ENCODE measurements at regions not wholly inside any gene's neighbourhood (a gene's known extent, or its start where the extent isn't known, plus 50 kb on each side); places are given as distances from the start of the nearest gene placed in this dataset.

- H3K4me1 ChIP-seq, result no peaks in the 10 kb centered on the region
- intact Hi-C loops (cut with DNase I), result no loop called here
- H3K27ac ChIP-seq, result no peak overlapping the region
- no peaks in the 10 kb centered on the region for H3K36me3 ChIP-seq
- 76 to 83% methylated on average over 8 of the region's 8 CpGs for WGBS, 2 donors
- TF ChIP-seq POLR2A (IDR thresholded peaks at IDR 0.05) (no peak), CTCF (IDR thresholded peaks at IDR 0.05) (no peak), POLR2AphosphoS5 (IDR thresholded peaks at IDR 0.05) (no peak), EP300 (IDR thresholded peaks at IDR 0.05) (no peak)
- no peak overlapping the region for H3K4me3 ChIP-seq
- no peaks in the 10 kb centered on the region for H3K9me3 ChIP-seq
- no peak for DNase-seq
- H3K27me3 ChIP-seq, result no peaks in the 10 kb centered on the region
Measured at GRCh38 chr13:86856991-86857390, 814.2 kb upstream of the SLITRK5 start.

- DNase-seq, result no peak
- no peaks in the 10 kb centered on the region for H3K36me3 ChIP-seq
- H3K4me1 ChIP-seq, result no peaks in the 10 kb centered on the region
- no peak overlapping the region for H3K4me3 ChIP-seq
- no peaks in the 10 kb centered on the region for H3K9me3 ChIP-seq
- intact Hi-C loops (cut with DNase I), result no loop called here
- H3K27me3 ChIP-seq, result no peaks in the 10 kb centered on the region
- TF ChIP-seq POLR2AphosphoS5 (IDR thresholded peaks at IDR 0.05) (no peak), POLR2A (IDR thresholded peaks at IDR 0.05) (no peak), EP300 (IDR thresholded peaks at IDR 0.05) (no peak), CTCF (IDR thresholded peaks at IDR 0.05) (no peak)
- H3K27ac ChIP-seq, result no peak overlapping the region
Measured at GRCh38 chr13:86858216-86858615, 813.0 kb upstream of the SLITRK5 start.

- no peaks in the 10 kb centered on the region for H3K9me3 ChIP-seq
- intact Hi-C loops (cut with DNase I), result no loop called here
- no peak for TF ChIP-seq CTCF (IDR thresholded peaks at IDR 0.05)
- TF ChIP-seq POLR2AphosphoS5 (IDR thresholded peaks at IDR 0.05), result no peak
- no peak for TF ChIP-seq POLR2A (IDR thresholded peaks at IDR 0.05)
- TF ChIP-seq EP300 (IDR thresholded peaks at IDR 0.05), result no peak
- H3K27ac ChIP-seq, result no peak overlapping the region
- H3K36me3 ChIP-seq, result no peaks in the 10 kb centered on the region
- H3K27me3 ChIP-seq, result no peaks in the 10 kb centered on the region
- no peaks in the 10 kb centered on the region for H3K4me1 ChIP-seq
- DNase-seq, result no peak
- H3K4me3 ChIP-seq, result no peak overlapping the region
Measured at GRCh38 chr13:86862137-86862536, 809.0 kb upstream of the SLITRK5 start.

- WGBS, 2 donors, result 65 to 87% methylated on average over 3 of the region's 3 CpGs
- intact Hi-C loops (cut with DNase I), result no loop called here
Measured at GRCh38 chr13:86864376-86864775, 806.8 kb upstream of the SLITRK5 start.

More at GRCh38 chr13:86864376-86864775, 806.8 kb upstream of the SLITRK5 start:
- H3K9me3 ChIP-seq, result no peaks in the 10 kb centered on the region
- no peak overlapping the region for H3K27ac ChIP-seq
- H3K4me3 ChIP-seq, result no peak overlapping the region
- H3K36me3 ChIP-seq, result no peaks in the 10 kb centered on the region
- no peaks in the 10 kb centered on the region for H3K4me1 ChIP-seq
- DNase-seq, result no peak
- H3K27me3 ChIP-seq, result no peaks in the 10 kb centered on the region
- no peak for TF ChIP-seq EP300 (IDR thresholded peaks at IDR 0.05)
- no peak for TF ChIP-seq POLR2A (IDR thresholded peaks at IDR 0.05)
- TF ChIP-seq POLR2AphosphoS5 (IDR thresholded peaks at IDR 0.05), result no peak
- TF ChIP-seq CTCF (IDR thresholded peaks at IDR 0.05), result no peak

All from sigmoid colon (tissue), 6 donors.